KOPT-K1 (cell line): ENCODE measurements at regions not wholly inside any gene's neighbourhood (a gene's known extent, or its start where the extent isn't known, plus 50 kb on each side); places are given as distances from the start of the nearest gene placed in this dataset.

ENCODE experiments used
- H3K27ac ChIP-seq: fragments of 200-600 bp; sonication (generic); 2 replicates; pipeline ENCODE4 v1.5.1; 2016; ENCODE audit warnings: antibody characterized with exemption, mild to moderate bottlenecking, low read depth, low read length; ENCODE audit not compliant: poor library complexity, severe bottlenecking
- H3K36me3 ChIP-seq: fragments of 200-600 bp; sonication (generic); 2 replicates; pipeline ENCODE4 v1.5.1; 2017; ENCODE audit warnings: antibody characterized with exemption, mild to moderate bottlenecking, low read length, moderate library complexity; ENCODE audit not compliant: insufficient read depth
- H3K9me3 ChIP-seq: fragments of 200-600 bp; sonication (generic); 2 replicates; pipeline ENCODE4 v1.5.1; 2017; ENCODE audit warnings: antibody characterized with exemption, low read length, mild to moderate bottlenecking; ENCODE audit not compliant: insufficient read depth, poor library complexity, severe bottlenecking

GRCh38 chr13:106230450-106230849 is 305.0 kb downstream of the EFNB2 start:
- Histone ChIP-seq H3K27ac (no peak overlapping the region), H3K36me3 (no peaks in the 10 kb centered on the region), H3K9me3 (no peaks in the 10 kb centered on the region)

GRCh38 chr13:106225126-106225525 is 310.3 kb downstream of the EFNB2 start:
- Histone ChIP-seq H3K27ac (no peak overlapping the region), H3K36me3 (no peaks in the 10 kb centered on the region), H3K9me3 (no peaks in the 10 kb centered on the region)

GRCh38 chr13:106220211-106220610 is 315.3 kb downstream of the EFNB2 start:
- Histone ChIP-seq H3K9me3 (no peaks in the 10 kb centered on the region), H3K36me3 (no peaks in the 10 kb centered on the region), H3K27ac (no peak overlapping the region)

GRCh38 chr13:106213028-106213757 is 322.3 kb downstream of the EFNB2 start:
- Histone ChIP-seq H3K27ac (no peak overlapping the region), H3K36me3 (no peaks in the 10 kb centered on the region), H3K9me3 (peaks cover 5% of the 10 kb centered on the region)

DNA sequence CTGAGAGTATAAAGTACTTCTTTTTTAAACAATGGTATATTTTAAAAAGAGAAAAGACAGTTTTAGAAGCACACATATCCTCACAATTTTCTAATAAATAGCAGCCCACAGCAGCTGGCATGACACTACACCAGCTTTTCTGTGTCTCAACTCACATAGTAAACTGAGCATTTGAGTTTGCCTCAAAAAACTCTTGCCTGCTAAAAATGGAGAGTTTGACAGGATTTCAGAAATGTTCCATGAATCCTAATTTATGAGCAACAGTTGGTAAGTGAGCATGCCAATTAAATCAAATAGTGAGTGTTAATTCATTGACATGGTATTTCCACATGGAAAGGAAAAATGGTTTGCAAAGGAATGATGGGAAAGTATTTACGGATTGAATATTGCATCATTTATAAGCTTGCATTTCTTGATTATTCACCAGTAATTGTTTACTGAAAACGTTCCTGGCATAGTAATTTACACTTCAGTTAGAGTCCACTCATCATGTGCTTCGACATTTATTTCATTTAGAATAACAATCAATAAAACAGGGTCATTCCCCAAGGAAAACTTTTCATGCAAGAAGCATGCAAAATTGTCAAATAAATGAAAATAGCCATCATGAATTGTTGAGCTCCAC is 323.0 kb downstream of the EFNB2 start:
- Histone ChIP-seq H3K27ac (no peak overlapping the region), H3K9me3 (peaks cover 5% of the 10 kb centered on the region), H3K36me3 (no peaks in the 10 kb centered on the region)

DNA sequence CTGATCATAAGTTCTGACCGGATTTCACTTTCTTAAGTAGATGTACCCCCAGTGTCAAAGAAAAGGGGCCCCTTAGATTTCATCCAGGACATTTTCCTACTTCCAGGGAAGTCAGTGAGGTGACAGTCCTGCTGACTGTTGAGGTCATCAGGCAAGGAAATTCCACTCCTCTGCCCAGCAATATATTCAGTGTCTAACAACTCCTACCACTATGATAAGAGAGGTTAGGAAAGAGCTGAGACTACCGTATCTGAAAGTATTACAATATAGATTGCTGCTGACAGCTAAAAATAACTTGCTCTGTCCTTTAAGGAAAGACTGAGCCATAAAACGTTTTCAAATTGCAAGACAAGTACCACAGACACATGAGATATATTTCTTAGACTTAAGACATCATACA is 325.1 kb downstream of the EFNB2 start:
- H3K27ac ChIP-seq = no peak overlapping the region
- no peaks in the 10 kb centered on the region for H3K36me3 ChIP-seq

GRCh38 chr13:106205871-106206270 is 329.6 kb downstream of the EFNB2 start:
- no peaks in the 10 kb centered on the region for H3K9me3 ChIP-seq
- no peaks in the 10 kb centered on the region for H3K36me3 ChIP-seq
- H3K27ac ChIP-seq = no peak overlapping the region

More for the DNA sequence above, 325.1 kb downstream of the EFNB2 start:
- H3K9me3 ChIP-seq = peaks cover 5% of the 10 kb centered on the region

DNA sequence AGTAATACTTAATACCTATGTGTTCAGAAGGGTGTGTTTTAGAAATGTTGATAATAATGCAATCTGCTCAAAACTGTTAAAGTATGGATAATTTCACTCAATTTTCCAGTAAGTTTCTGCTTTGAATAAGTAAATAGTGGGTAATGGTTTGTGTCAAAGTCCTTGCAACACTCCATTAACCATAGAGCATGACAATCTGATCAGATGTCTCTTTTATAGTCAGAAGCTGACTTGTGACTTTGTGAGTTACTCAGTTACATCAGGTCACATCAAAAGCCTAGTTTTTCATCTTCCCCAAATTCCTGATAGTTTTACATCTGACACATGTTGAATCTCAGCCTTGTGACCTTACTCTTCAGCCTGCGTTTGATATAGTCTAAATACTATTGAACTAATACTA is 338.0 kb downstream of the EFNB2 start:
- Histone ChIP-seq H3K27ac (no peak overlapping the region), H3K36me3 (no peaks in the 10 kb centered on the region), H3K9me3 (no peaks in the 10 kb centered on the region)

- Histone ChIP-seq H3K27ac (no peak overlapping the region), H3K36me3 (no peaks in the 10 kb centered on the region), H3K9me3 (peaks cover 5% of the 10 kb centered on the region)
These were observed 347.9 kb downstream of the EFNB2 start for GRCh38 chr13:106187501-106188095.

- H3K36me3 ChIP-seq = no peaks in the 10 kb centered on the region
- no peak overlapping the region for H3K27ac ChIP-seq
- peaks cover 5% of the 10 kb centered on the region for H3K9me3 ChIP-seq
These were observed 348.4 kb downstream of the EFNB2 start for GRCh38 chr13:106187101-106187500.

DNA sequence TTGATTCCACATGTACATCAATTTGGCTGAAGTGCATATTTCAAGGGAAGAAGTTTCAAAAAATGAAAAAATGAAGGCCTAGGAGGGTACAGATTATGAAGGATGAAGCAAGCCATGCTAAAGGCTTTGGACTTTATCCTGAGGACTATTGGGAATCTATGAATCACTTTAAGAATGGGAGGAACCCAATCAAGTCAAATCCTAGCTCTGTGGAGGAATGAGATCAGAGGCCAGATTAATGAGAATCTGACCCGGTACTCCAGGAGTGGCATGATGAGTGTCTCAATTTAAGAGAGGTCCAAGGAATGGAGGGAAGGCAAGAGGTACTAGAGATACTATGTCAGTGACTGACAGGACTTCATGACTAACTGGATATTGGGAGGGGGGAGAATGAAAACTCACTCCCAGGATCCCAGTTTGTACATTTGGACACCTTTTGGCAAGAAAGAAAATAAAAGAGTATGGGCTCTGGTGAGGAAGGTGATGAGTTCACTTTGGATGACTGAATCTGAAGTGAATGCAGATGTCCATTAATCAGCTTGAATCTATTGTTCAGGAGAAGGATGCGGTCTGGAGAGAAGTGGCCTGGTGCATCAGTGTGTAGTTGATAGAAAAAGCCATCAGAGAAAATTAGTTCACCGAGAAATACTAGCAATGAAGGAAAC is 349.0 kb downstream of the EFNB2 start:
- no peaks in the 10 kb centered on the region for H3K36me3 ChIP-seq
- H3K27ac ChIP-seq = no peak overlapping the region
- peaks cover 5% of the 10 kb centered on the region for H3K9me3 ChIP-seq

GRCh38 chr13:106184790-106185189 is 350.7 kb downstream of the EFNB2 start:
- Histone ChIP-seq H3K27ac (no peak overlapping the region), H3K9me3 (peaks cover 5% of the 10 kb centered on the region), H3K36me3 (no peaks in the 10 kb centered on the region)

GRCh38 chr13:106183410-106184065 is 351.9 kb downstream of the EFNB2 start:
- Histone ChIP-seq H3K9me3 (peaks cover 5% of the 10 kb centered on the region), H3K27ac (no peak overlapping the region), H3K36me3 (no peaks in the 10 kb centered on the region)

GRCh38 chr13:106182404-106182803 is 353.1 kb downstream of the EFNB2 start:
- Histone ChIP-seq H3K27ac (no peak overlapping the region), H3K9me3 (peaks cover 5% of the 10 kb centered on the region), H3K36me3 (no peaks in the 10 kb centered on the region)

- Histone ChIP-seq H3K27ac (no peak overlapping the region), H3K9me3 (no peaks in the 10 kb centered on the region), H3K36me3 (no peaks in the 10 kb centered on the region)
These were observed 356.6 kb downstream of the EFNB2 start for GRCh38 chr13:106178816-106179215.
